Lung (tissue), 11 donors: ENCODE measurements at regions not wholly inside any gene's neighbourhood (a gene's known extent, or its start where the extent isn't known, plus 50 kb on each side); places are given as distances from the start of the nearest gene placed in this dataset.

Experiments used
- ATAC-seq: fragments of 200-7000 bp; cut with Tn5 transposase; one replicate; pipeline ENCODE4 v1.9.1; 2020; ENCODE audit warnings: moderate number of reproducible peaks; ENCODE audit not compliant: insufficient read depth, low FRiP score
- DNase-seq, 3 donors: peaks; one replicate each; pipeline ENCODE4 v3.0.0-alpha.2; 2013 to 2017
- H3K27ac ChIP-seq, 2 donors: one replicate each; pipeline ENCODE4 v1.5.1; 2013; ENCODE audit warnings: mild to moderate bottlenecking in 2 of 2, moderate library complexity in 2 of 2, control low read depth in 1 of 2, inconsistent platforms in 1 of 2, low read depth in 1 of 2, low read length in 1 of 2
- H3K27me3 ChIP-seq, 3 donors: one replicate each; pipeline ENCODE4 v1.5.1; 2013; ENCODE audit warnings: low read length in 2 of 3; ENCODE audit not compliant: control insufficient read depth in 3 of 3, insufficient read depth in 3 of 3
- H3K36me3 ChIP-seq, 4 donors: one replicate each; pipeline ENCODE4 v1.5.1; 2013; ENCODE audit warnings: low read length in 4 of 4, mild to moderate bottlenecking in 1 of 4, moderate library complexity in 1 of 4; ENCODE audit not compliant: control insufficient read depth in 4 of 4, insufficient read depth in 4 of 4
- H3K4me1 ChIP-seq, 5 donors: one replicate each; pipeline ENCODE4 v1.5.1; 2013; ENCODE audit warnings: low read length in 5 of 5, mild to moderate bottlenecking in 2 of 5, moderate library complexity in 1 of 5; ENCODE audit not compliant: control insufficient read depth in 5 of 5, insufficient read depth in 5 of 5
- H3K4me3 ChIP-seq: one replicate; pipeline ENCODE4 v1.5.1; 2013; ENCODE audit warnings: mild to moderate bottlenecking, control low read depth, moderate library complexity
- H3K9ac ChIP-seq, 2 donors: one replicate each; pipeline ENCODE4 v1.5.1; 2013; ENCODE audit warnings: low read length in 2 of 2, control low read depth in 1 of 2; ENCODE audit not compliant: insufficient read depth in 1 of 2
- H3K9me3 ChIP-seq, 4 donors: one replicate each; pipeline ENCODE4 v1.5.1; 2013; ENCODE audit warnings: low read length in 3 of 4, mild to moderate bottlenecking in 1 of 4, moderate library complexity in 1 of 4; ENCODE audit not compliant: control insufficient read depth in 4 of 4, insufficient read depth in 3 of 4
- WGBS, 2 donors: extraction: QIAGEN DNeasy Blood & Tissue Kit; methylation state at CpG; one replicate each; pipeline ENCODE4 v1.1.7; 2013; 5-methylcytosine and 5-hydroxymethylcytosine counted together
- TF ChIP-seq, protein P1 (sequence below): IDR thresholded peaks from 2 replicates; pipeline ENCODE4 v1.5.1; 2012; ENCODE audit warnings: mild to moderate bottlenecking; ENCODE audit errors: control extremely low read depth, extremely low read depth
- donor health status: control.
- donor health status: control.
- donor health status: Bipolar disorder and iron deficiency.
- donor health status: healthy.
- donor health status: DM: yes; HTN: yes; CAD: no.

DNA sequence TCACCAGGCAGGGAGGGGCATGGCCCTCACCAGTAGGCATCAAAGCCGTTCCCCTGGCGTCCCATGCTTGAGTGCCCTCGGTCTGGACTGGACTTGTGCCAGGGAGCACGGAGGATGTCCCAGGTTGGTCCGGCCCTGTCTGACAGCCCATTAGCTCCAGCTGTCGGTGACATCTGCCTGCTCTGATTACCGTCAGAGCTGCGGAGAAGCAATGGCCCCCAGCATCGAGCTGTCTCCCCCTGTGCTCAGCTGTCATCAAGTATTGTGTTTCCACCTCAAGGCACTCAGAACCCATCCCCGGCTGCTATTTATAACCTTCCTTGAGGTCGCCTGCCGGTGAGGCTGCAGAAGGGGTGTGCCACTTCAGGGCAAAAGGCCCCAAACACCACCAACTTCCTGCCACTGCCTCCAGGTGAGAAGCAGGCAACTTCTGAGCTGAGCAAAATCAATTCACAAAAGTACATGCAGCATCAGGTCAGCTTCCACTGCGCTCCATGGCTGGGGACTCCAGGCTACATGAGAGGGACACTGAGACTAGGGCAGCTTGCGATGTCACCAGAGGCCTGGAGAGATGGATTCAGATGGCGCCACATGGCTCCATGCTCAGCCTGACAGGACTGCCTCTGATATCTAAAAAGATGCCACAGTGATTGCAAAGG lies 142.7 kb downstream of the C5orf15 start:
- Histone ChIP-seq H3K27me3 (no peaks in the 10 kb centered on the region), H3K27ac (no peak overlapping the region), H3K36me3 (no peaks in the 10 kb centered on the region), H3K9me3 (peaks cover 0 to 5% (median 0%) of the 10 kb centered on the region in 4 donors), H3K4me1 (peaks cover 0 to 3% (median 0%) of the 10 kb centered on the region in 5 donors), H3K9ac (no peak overlapping the region), H3K4me3 (no peak overlapping the region)
- ATAC-seq (no peak), DNase-seq (no peak)
- TF ChIP-seq, protein P1, sequence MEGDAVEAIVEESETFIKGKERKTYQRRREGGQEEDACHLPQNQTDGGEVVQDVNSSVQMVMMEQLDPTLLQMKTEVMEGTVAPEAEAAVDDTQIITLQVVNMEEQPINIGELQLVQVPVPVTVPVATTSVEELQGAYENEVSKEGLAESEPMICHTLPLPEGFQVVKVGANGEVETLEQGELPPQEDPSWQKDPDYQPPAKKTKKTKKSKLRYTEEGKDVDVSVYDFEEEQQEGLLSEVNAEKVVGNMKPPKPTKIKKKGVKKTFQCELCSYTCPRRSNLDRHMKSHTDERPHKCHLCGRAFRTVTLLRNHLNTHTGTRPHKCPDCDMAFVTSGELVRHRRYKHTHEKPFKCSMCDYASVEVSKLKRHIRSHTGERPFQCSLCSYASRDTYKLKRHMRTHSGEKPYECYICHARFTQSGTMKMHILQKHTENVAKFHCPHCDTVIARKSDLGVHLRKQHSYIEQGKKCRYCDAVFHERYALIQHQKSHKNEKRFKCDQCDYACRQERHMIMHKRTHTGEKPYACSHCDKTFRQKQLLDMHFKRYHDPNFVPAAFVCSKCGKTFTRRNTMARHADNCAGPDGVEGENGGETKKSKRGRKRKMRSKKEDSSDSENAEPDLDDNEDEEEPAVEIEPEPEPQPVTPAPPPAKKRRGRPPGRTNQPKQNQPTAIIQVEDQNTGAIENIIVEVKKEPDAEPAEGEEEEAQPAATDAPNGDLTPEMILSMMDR, result no peak
- 66 to 74% methylated on average over 15 of the region's 15 CpGs for WGBS, 2 donors

DNA sequence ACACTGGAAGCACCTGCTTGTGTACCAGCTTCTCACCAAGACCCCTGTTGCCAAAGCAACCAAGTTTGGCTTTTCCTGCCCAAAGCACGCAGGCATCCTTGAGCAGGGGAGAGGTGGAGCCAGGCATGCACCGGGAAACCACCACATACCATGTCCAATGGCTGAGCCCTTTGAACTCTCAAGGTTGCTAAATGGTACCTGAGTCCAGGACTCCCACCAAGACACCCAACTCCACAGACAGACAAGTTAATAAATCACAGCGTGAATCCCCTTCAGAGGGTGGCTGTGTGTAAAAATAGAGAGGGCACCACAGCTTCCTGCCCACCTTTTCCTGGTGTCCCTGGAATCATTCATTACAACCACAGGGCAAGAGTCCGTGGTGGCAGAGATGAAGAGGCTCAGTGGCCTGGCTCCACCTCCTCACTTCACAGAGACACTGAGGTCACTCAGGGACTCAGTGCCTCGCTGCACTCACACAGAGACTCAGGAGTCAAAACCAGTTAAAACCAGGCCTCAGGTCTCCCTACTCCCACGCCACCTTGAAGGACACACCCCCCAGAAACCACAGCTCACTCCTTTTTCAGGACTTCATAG lies 143.7 kb downstream of the C5orf15 start:
- peaks cover 0 to 5% (median 0%) of the 10 kb centered on the region in 4 donors for H3K9me3 ChIP-seq
- no peak overlapping the region for H3K4me3 ChIP-seq
- H3K27me3 ChIP-seq, result no peaks in the 10 kb centered on the region
- H3K4me1 ChIP-seq, result peaks cover 0 to 6% (median 4%) of the 10 kb centered on the region in 5 donors
- no peak for ATAC-seq
- TF ChIP-seq, protein P1, result no peak
- no peak overlapping the region for H3K27ac ChIP-seq
- H3K9ac ChIP-seq, result no peak overlapping the region
- no peaks in the 10 kb centered on the region for H3K36me3 ChIP-seq
- no peak for DNase-seq
- WGBS, 2 donors, result 81% methylated on average over 6 of the region's 6 CpGs

DNA sequence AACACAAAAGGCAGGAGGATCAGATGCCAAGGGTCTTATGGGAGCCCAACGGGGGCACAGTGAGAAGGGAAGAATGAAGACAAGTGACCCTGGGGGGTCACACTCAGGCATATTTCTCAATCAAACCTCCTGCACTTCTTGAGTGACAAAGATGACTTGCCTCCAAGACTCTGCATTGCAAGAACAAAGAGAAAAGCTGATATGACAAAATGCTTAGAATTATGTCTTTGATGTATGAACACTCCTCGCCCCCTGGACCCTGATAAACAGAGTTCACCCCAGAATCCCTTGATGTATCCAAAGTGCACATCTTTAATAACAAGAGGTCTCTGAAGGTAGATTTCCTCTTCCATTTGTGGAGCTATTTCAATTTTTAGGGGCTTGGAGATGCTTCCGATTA lies 146.5 kb downstream of the C5orf15 start:
- ATAC-seq (no peak), DNase-seq (no peak)
- Histone ChIP-seq H3K9ac (no peak overlapping the region), H3K36me3 (no peaks in the 10 kb centered on the region), H3K4me1 (peaks cover 0 to 13% (median 4%) of the 10 kb centered on the region in 5 donors), H3K27ac (no peak overlapping the region), H3K9me3 (peaks cover 0 to 1% (median 0%) of the 10 kb centered on the region in 4 donors), H3K27me3 (no peaks in the 10 kb centered on the region), H3K4me3 (no peak overlapping the region)
- WGBS, 2 donors, result 76 to 89% methylated on average over 3 of the region's 3 CpGs
- TF ChIP-seq, protein P1, result no peak
